CD4-positive, alpha-beta T cell (primary cell): ENCODE measurements at regions not wholly inside any gene's neighbourhood (a gene's known extent, or its start where the extent isn't known, plus 50 kb on each side); places are given as distances from the start of the nearest gene placed in this dataset.

Experiments
- ATAC-seq: fragments of 200-7000 bp; cut with Tn5 transposase; one replicate; pipeline ENCODE4 v1.10.0; 2022; ENCODE audit warnings: mild to moderate bottlenecking; ENCODE audit not compliant: poor library complexity
- CTCF ChIA-PET: fragments of 350-600 bp; sonication (Branson Sonifier 250); formaldehyde crosslinking; loops from one replicate; lab custom pipeline; 2021; ENCODE audit warnings: antibody characterized with exemption, inconsistent platforms; lab: Charles Lee
- POLR2A ChIA-PET: fragments of 350-600 bp; sonication (Branson Sonifier 250); formaldehyde crosslinking; loops from one replicate; lab custom pipeline; 2021; ENCODE audit warnings: antibody characterized with exemption, inconsistent platforms; lab: Charles Lee
- DNase-seq, 14 experiments: peaks; one replicate each; pipeline ENCODE4 v3.0.0-alpha.2; 2013 to 2020; ENCODE audit warnings: mixed read lengths in 2 of 14
- H3K27ac ChIP-seq, 2 donors: one replicate each; pipeline versions ENCODE4 v1.5.1 to v1.7.0; 2013; ENCODE audit warnings: low read length in 2 of 2, low read depth in 1 of 2, mild to moderate bottlenecking in 1 of 2
- H3K27me3 ChIP-seq, 2 experiments: 1 replicate in 1 of 2; 2 replicates in 1 of 2; pipeline versions ENCODE4 v1.6.1 to v1.7.0; 2013; ENCODE audit warnings: low read length in 2 of 2, control low read depth in 1 of 2, mild to moderate bottlenecking in 1 of 2, moderate library complexity in 1 of 2; ENCODE audit not compliant: insufficient read depth in 2 of 2, control insufficient read depth in 1 of 2
- H3K36me3 ChIP-seq: one replicate; pipeline ENCODE4 v1.6.1; 2013; ENCODE audit warnings: low read length, control low read depth; ENCODE audit not compliant: insufficient read depth
- H3K4me1 ChIP-seq: one replicate; pipeline ENCODE4 v1.6.1; 2013; ENCODE audit warnings: low read length, control low read depth; ENCODE audit not compliant: insufficient read depth
- H3K4me3 ChIP-seq: one replicate; pipeline ENCODE4 v1.5.1; 2013; ENCODE audit warnings: mild to moderate bottlenecking, low read length, moderate library complexity
- H3K9me3 ChIP-seq, 2 experiments: 1 replicate in 1 of 2; 2 replicates in 1 of 2; pipeline versions ENCODE4 v1.6.1 to v1.7.0; 2013; ENCODE audit warnings: low read length in 2 of 2, mild to moderate bottlenecking in 2 of 2, control low read depth in 1 of 2, moderate library complexity in 1 of 2; ENCODE audit not compliant: control insufficient read depth in 1 of 2, insufficient read depth in 1 of 2
- H3K27ac Mint-ChIP-seq: one replicate; pipeline ENCODE4 v1.8.0; 2020; ENCODE audit warnings: mixed read lengths
- H3K27me3 Mint-ChIP-seq: one replicate; pipeline ENCODE4 v1.8.0; 2021; ENCODE audit warnings: mixed read lengths
- H3K36me3 Mint-ChIP-seq: one replicate; pipeline ENCODE4 v1.8.0; 2021; ENCODE audit warnings: low read depth, mixed read lengths
- H3K4me1 Mint-ChIP-seq: one replicate; pipeline ENCODE4 v1.8.0; 2021; ENCODE audit warnings: low read depth, mixed read lengths
- H3K4me3 Mint-ChIP-seq: one replicate; pipeline ENCODE4 v1.8.0; 2020; ENCODE audit warnings: mild to moderate bottlenecking, mixed read lengths
- H3K9me3 Mint-ChIP-seq: one replicate; pipeline ENCODE4 v1.8.0; 2020; ENCODE audit warnings: mixed read lengths
- intact Hi-C, 2 experiments: fragments of 100-400 bp; cut with DNase I in 1 of 2; cut with micrococcal nuclease in 1 of 2; formaldehyde crosslinking; loops; one replicate each; pipeline versions ENCODE4 v1.15.1 to v1.9.0; 2023 to 2025; cut with DNase I, micrococcal nuclease
- TF ChIP-seq, protein P1 (sequence below): fragments of 200-600 bp; IDR thresholded peaks from one replicate; pipeline ENCODE4 v1.8.0; 2022; ENCODE audit warnings: antibody characterized with exemption, mild to moderate bottlenecking

DNA sequence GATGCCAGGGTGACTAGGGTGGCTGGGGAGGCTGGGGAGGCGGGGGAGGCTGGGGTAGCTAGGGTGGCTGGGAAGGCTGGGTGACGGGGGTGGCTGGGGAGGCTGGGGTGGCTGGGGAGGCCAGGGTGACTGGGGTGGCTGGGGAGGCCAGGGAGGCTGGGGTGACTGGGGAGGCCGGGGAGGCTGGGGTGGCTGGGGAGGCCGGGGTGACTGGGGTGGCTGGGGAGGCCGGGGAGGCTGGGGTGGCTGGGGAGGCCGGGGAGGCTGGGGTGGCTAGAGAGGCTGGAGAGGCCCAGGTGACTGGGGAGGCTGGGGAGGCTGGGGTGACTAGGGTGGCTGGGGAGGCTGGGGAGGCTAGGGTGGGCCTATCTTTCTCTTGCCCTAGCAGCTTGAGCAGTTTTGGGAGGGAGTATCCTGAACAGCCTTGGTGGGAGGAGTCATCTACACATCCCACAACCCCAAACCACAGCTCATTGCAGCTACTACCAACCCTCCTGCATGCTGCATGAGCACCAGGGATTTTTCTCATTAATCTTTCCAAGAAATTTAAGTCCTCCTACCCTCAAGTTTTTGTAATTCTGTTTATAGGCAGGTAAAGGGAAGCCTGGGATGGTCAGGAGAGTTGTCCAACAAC is 203.2 kb upstream of the IRX1 start:
- no peak overlapping the region for H3K4me3 ChIP-seq
- no peaks in the 10 kb centered on the region for H3K27me3 ChIP-seq
- Mint-ChIP-seq H3K4me3 (no peak overlapping the region), H3K36me3 (no peaks in the 10 kb centered on the region), H3K4me1 (no peaks in the 10 kb centered on the region), H3K27ac (no peak overlapping the region), H3K27me3 (no peaks in the 10 kb centered on the region), H3K9me3 (no peaks in the 10 kb centered on the region)
- CTCF ChIA-PET = no interaction called here
- ATAC-seq (no peak), DNase-seq (peak in 3 of 14 experiments; percentile 3 to 20 (median 17))
- TF ChIP-seq, protein P1, sequence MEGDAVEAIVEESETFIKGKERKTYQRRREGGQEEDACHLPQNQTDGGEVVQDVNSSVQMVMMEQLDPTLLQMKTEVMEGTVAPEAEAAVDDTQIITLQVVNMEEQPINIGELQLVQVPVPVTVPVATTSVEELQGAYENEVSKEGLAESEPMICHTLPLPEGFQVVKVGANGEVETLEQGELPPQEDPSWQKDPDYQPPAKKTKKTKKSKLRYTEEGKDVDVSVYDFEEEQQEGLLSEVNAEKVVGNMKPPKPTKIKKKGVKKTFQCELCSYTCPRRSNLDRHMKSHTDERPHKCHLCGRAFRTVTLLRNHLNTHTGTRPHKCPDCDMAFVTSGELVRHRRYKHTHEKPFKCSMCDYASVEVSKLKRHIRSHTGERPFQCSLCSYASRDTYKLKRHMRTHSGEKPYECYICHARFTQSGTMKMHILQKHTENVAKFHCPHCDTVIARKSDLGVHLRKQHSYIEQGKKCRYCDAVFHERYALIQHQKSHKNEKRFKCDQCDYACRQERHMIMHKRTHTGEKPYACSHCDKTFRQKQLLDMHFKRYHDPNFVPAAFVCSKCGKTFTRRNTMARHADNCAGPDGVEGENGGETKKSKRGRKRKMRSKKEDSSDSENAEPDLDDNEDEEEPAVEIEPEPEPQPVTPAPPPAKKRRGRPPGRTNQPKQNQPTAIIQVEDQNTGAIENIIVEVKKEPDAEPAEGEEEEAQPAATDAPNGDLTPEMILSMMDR = no peak
- POLR2A ChIA-PET = no interaction called here
- peaks cover 4 to 41% of the 10 kb centered on the region in 2 experiments for H3K9me3 ChIP-seq
- no peak overlapping the region for H3K27ac ChIP-seq
- H3K36me3 ChIP-seq = no peaks in the 10 kb centered on the region
- intact Hi-C loops = no loop called here
- H3K4me1 ChIP-seq = no peaks in the 10 kb centered on the region

DNA sequence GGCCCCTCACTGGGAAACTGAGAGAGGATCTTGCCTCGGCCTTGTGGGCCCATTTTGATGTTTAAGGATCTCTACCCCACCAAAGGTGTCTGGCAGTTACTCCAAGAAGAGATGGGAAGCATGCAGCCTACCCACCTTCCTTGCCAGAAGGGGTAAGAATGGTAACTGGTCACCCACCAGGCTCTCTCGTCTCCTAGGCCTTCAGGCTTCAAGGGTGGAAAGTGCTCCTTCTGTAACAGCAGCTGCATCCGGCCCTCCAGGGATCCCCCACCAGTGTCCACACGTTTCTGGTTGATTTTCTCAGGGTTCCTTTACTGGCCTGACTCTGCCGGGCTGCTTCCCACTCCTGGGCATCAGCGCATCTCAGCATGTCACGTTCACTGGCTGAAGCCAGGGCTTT is 204.4 kb upstream of the IRX1 start:
- intact Hi-C loops = no loop called here

DNA sequence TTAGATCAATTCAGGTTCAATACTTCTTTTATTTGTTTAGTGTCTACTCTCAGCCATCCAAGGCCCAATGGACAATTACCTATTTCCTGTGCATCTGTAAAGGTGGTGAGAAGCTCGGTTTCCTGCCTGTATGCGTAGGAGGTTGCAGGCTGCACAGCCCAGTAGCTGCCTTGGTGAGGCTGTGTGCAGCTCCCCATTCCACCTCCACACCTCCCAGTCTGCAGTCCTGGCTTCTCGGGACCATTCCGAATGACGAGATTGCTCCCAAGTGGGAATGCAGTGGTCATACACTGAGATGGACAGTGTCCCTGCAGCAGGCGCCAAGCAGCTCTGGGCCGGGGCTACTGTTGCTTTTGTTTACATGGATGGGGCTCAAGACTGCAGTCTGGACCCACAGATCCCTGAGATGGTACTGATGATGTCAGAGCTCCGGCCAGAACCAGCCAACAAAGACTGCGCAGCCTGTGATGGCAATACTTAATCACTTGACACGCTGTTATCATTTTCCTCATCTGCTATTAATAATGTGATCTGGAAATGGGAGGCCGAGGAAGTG is 206.1 kb upstream of the IRX1 start:
- POLR2A ChIA-PET = no interaction called here
- H3K27me3 ChIP-seq = no peaks in the 10 kb centered on the region
- Mint-ChIP-seq H3K4me3 (no peak overlapping the region), H3K4me1 (no peaks in the 10 kb centered on the region), H3K27me3 (no peaks in the 10 kb centered on the region), H3K36me3 (no peaks in the 10 kb centered on the region), H3K27ac (no peak overlapping the region), H3K9me3 (peaks cover 2% of the 10 kb centered on the region)
- H3K4me3 ChIP-seq = no peak overlapping the region
- no peak for DNase-seq
- no peak for ATAC-seq
- intact Hi-C loops = no loop called here
- TF ChIP-seq, protein P1 = no peak
- H3K27ac ChIP-seq = no peak overlapping the region
- no peaks in the 10 kb centered on the region for H3K4me1 ChIP-seq
- H3K36me3 ChIP-seq = no peaks in the 10 kb centered on the region
- CTCF ChIA-PET = no interaction called here
- H3K9me3 ChIP-seq = peaks cover 4 to 50% of the 10 kb centered on the region in 2 experiments

More for the DNA sequence above, 204.4 kb upstream of the IRX1 start:
- TF ChIP-seq, protein P1 = no peak
- CTCF ChIA-PET = no interaction called here
- H3K4me3 Mint-ChIP-seq = no peak overlapping the region
- H3K9me3 Mint-ChIP-seq = no peaks in the 10 kb centered on the region
- H3K27ac Mint-ChIP-seq = no peak overlapping the region
- H3K4me1 ChIP-seq = no peaks in the 10 kb centered on the region
- H3K36me3 Mint-ChIP-seq = no peaks in the 10 kb centered on the region
- peaks cover 4 to 47% of the 10 kb centered on the region in 2 experiments for H3K9me3 ChIP-seq
- no peaks in the 10 kb centered on the region for H3K27me3 Mint-ChIP-seq
- no peaks in the 10 kb centered on the region for H3K27me3 ChIP-seq
- ATAC-seq = no peak
- H3K4me3 ChIP-seq = no peak overlapping the region
- H3K36me3 ChIP-seq = no peaks in the 10 kb centered on the region
- H3K27ac ChIP-seq = no peak overlapping the region
- no peak for DNase-seq
- POLR2A ChIA-PET = no interaction called here
- H3K4me1 Mint-ChIP-seq = no peaks in the 10 kb centered on the region
